ENCODE measurements at regions not wholly inside any gene's neighbourhood (a gene's known extent, or its start where the extent isn't known, plus 50 kb on each side); places are given as distances from the start of the nearest gene placed in this dataset.
A peak's percentile ranks its signal among the peaks of the same experiment; 100 is the strongest.

- DNase-seq (ENCODE audit: low spot score): peak; percentile 47
Measured at GRCh38 chr16:7013990-7014389, 318.7 kb upstream of the RBFOX1 start.

- DNase-seq (ENCODE audit: low spot score): no peak
Measured at GRCh38 chr16:7004266-7004665, 328.4 kb upstream of the RBFOX1 start.

GRCh38 chr16:6993544-6993943 is 339.1 kb upstream of the RBFOX1 start:
- no peak for DNase-seq (ENCODE audit: low spot score)

- no peak for DNase-seq (ENCODE audit: low spot score)
Measured at GRCh38 chr16:6988846-6989245, 343.8 kb upstream of the RBFOX1 start.

GRCh38 chr16:6977916-6978315 is 354.7 kb upstream of the RBFOX1 start:
- no peak for DNase-seq (ENCODE audit: low spot score)

- no peak for DNase-seq (ENCODE audit: low spot score)
Measured at GRCh38 chr16:6977291-6977690, 355.4 kb upstream of the RBFOX1 start.

- DNase-seq (ENCODE audit: low spot score): no peak
Measured at GRCh38 chr16:6976716-6977115, 355.9 kb upstream of the RBFOX1 start.

GRCh38 chr16:6970171-6970857 is 362.3 kb upstream of the RBFOX1 start:
- DNase-seq (ENCODE audit: low spot score): no peak

GRCh38 chr16:6969594-6969993 is 363.1 kb upstream of the RBFOX1 start:
- DNase-seq (ENCODE audit: low spot score): no peak

- no peak for DNase-seq (ENCODE audit: low spot score)
Measured at GRCh38 chr16:6967796-6968320, 364.8 kb upstream of the RBFOX1 start.

- no peak for DNase-seq (ENCODE audit: low spot score)
Measured at GRCh38 chr16:6966925-6967324, 365.7 kb upstream of the RBFOX1 start.

GRCh38 chr16:6964679-6965078 is 368.0 kb upstream of the RBFOX1 start:
- no peak for DNase-seq (ENCODE audit: low spot score)

- no peak for DNase-seq (ENCODE audit: low spot score)
Measured at GRCh38 chr16:6961704-6962103, 370.9 kb upstream of the RBFOX1 start.

GRCh38 chr16:6958184-6958583 is 374.5 kb upstream of the RBFOX1 start:
- DNase-seq (ENCODE audit: low spot score): no peak

GRCh38 chr16:6957681-6958080 is 375.0 kb upstream of the RBFOX1 start:
- DNase-seq (ENCODE audit: low spot score): no peak

- no peak for DNase-seq (ENCODE audit: low spot score)
Measured at GRCh38 chr16:6956511-6956910, 376.1 kb upstream of the RBFOX1 start.

GRCh38 chr16:6955303-6955702 is 377.3 kb upstream of the RBFOX1 start:
- DNase-seq (ENCODE audit: low spot score): no peak

- DNase-seq (ENCODE audit: low spot score): no peak
Measured at GRCh38 chr16:6949240-6949639, 383.4 kb upstream of the RBFOX1 start.

- no peak for DNase-seq (ENCODE audit: low spot score)
Measured at GRCh38 chr16:6947291-6947690, 385.4 kb upstream of the RBFOX1 start.

- no peak for DNase-seq (ENCODE audit: low spot score)
Measured at GRCh38 chr16:6946802-6947201, 385.8 kb upstream of the RBFOX1 start.

- no peak for DNase-seq (ENCODE audit: low spot score)
Measured at GRCh38 chr16:6946106-6946505, 386.5 kb upstream of the RBFOX1 start.

- DNase-seq (ENCODE audit: low spot score): no peak
Measured at GRCh38 chr16:6940968-6941367, 391.7 kb upstream of the RBFOX1 start.

- DNase-seq (ENCODE audit: low spot score): no peak
Measured at GRCh38 chr16:6937641-6938040, 395.0 kb upstream of the RBFOX1 start.

- no peak for DNase-seq (ENCODE audit: low spot score)
Measured at GRCh38 chr16:6932871-6933385, 399.7 kb upstream of the RBFOX1 start.

Data from RKO (cell line).